ENCODE measurements at regions not wholly inside any gene's neighbourhood (a gene's known extent, or its start where the extent isn't known, plus 50 kb on each side); places are given as distances from the start of the nearest gene placed in this dataset.

DNA sequence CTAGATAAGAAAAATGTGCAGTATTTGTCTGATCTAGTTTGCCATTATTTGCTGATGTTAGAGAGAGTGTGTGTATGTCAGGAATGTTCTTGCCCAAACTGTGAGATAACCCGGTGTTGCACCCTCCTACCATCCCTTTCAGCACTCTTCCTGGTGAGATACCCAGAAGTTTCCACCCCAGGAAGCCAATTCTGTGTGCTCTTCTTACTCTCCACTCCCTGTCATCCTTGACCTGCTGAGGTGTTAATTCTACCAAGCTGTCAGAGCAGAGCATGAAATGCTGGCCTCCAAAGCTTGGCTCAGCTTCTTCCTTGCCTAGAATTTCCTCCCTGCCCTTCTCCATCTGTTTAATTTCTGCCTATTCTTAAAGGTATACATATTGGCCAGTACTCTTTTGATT, 237.3 kb upstream of the CNR1 start:
- TF ChIP-seq, protein P1, sequence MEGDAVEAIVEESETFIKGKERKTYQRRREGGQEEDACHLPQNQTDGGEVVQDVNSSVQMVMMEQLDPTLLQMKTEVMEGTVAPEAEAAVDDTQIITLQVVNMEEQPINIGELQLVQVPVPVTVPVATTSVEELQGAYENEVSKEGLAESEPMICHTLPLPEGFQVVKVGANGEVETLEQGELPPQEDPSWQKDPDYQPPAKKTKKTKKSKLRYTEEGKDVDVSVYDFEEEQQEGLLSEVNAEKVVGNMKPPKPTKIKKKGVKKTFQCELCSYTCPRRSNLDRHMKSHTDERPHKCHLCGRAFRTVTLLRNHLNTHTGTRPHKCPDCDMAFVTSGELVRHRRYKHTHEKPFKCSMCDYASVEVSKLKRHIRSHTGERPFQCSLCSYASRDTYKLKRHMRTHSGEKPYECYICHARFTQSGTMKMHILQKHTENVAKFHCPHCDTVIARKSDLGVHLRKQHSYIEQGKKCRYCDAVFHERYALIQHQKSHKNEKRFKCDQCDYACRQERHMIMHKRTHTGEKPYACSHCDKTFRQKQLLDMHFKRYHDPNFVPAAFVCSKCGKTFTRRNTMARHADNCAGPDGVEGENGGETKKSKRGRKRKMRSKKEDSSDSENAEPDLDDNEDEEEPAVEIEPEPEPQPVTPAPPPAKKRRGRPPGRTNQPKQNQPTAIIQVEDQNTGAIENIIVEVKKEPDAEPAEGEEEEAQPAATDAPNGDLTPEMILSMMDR (IDR thresholded peaks at IDR 0.05; ENCODE audit: insufficient read depth, low read depth, low read length) = no peak
- no peak for TF ChIP-seq EZH2 (IDR thresholded peaks at IDR 0.05; ENCODE audit: insufficient read depth, low read length)

All from astrocyte (in vitro differentiated cells and primary cell).